Stimulated activated naive CD8-positive, alpha-beta T cell treated with anti-CD3 and anti-CD28 coated beads, Interleukin-15, Interleukin-2, amounts not matched to agents 100 U/mL and 50 U/mL, for 24 hours (primary cell): ENCODE measurements at regions not wholly inside any gene's neighbourhood (a gene's known extent, or its start where the extent isn't known, plus 50 kb on each side); places are given as distances from the start of the nearest gene placed in this dataset.

Experiments used
- ATAC-seq: fragments of 150-1000 bp; cut with Tn5 transposase; one replicate; pipeline ENCODE4 v1.10.0; 2021
- DNase-seq: peaks from one replicate; pipeline ENCODE4 v3.0.0; 2021

- DNase-seq: no peak
- ATAC-seq: no peak
Measured at GRCh38 chr1:226816576-226816975, 53.8 kb upstream of the PSEN2 start.

GRCh38 chr1:226814751-226815537 is 55.5 kb upstream of the PSEN2 start:
- no peak for ATAC-seq

GRCh38 chr1:226813671-226814591 is 56.5 kb upstream of the PSEN2 start:
- no peak for ATAC-seq
- no peak for DNase-seq

More at GRCh38 chr1:226814751-226815537, 55.5 kb upstream of the PSEN2 start:
- no peak for DNase-seq

DNA sequence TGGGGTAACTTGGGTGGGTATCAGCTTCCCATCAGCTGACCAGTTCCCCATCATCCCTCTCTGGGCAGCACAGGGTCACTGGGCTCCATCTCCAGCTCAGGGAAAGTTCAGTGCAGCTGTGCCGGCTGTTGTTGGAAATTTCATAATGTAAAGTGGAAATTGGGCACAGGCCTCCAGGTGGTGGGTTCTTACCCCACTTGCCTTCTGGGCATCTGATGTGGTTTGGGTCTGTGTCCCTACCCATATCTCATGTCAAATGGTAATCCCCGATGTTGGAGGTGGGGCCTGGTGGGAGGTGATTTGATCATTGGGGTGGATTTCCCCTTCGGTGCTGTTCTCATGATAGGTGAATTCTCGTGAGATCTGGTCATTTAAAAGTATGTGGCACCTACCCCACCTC is 59.7 kb upstream of the PSEN2 start:
- no peak for DNase-seq
- ATAC-seq: no peak

- no peak for DNase-seq
- ATAC-seq: no peak
Measured at GRCh38 chr1:226809785-226810571, 60.4 kb upstream of the PSEN2 start.

DNA sequence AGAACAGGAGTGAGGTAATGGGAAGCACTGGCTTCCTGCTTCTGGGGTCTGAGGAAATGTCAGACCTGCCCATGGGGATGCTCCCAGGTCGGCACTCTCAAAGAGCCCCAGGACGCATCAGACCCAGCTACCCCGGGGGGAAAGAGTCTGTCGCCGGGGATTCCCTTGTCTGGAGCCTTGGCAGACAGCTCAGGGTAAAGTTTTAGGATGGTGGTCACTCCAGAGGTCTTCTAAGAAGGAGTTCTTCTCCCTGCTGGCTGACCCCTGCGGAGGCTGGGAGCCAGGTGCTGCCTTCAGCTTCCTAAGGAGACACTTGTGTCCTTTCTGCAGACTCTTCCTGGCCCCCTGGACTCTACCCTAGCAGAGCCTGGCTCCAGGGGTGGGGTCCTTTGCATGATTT is 61.9 kb upstream of the PSEN2 start:
- DNase-seq (no peak), ATAC-seq (no peak)

- ATAC-seq: no peak
- DNase-seq: no peak
Measured at GRCh38 chr1:226806988-226807387, 63.4 kb upstream of the PSEN2 start.

GRCh38 chr1:226804907-226805759 is 65.3 kb upstream of the PSEN2 start:
- DNase-seq: no peak
- ATAC-seq: no peak

GRCh38 chr1:226800763-226801380 is 61.8 kb upstream of the ITPKB start:
- ATAC-seq: no peak
- no peak for DNase-seq

DNA sequence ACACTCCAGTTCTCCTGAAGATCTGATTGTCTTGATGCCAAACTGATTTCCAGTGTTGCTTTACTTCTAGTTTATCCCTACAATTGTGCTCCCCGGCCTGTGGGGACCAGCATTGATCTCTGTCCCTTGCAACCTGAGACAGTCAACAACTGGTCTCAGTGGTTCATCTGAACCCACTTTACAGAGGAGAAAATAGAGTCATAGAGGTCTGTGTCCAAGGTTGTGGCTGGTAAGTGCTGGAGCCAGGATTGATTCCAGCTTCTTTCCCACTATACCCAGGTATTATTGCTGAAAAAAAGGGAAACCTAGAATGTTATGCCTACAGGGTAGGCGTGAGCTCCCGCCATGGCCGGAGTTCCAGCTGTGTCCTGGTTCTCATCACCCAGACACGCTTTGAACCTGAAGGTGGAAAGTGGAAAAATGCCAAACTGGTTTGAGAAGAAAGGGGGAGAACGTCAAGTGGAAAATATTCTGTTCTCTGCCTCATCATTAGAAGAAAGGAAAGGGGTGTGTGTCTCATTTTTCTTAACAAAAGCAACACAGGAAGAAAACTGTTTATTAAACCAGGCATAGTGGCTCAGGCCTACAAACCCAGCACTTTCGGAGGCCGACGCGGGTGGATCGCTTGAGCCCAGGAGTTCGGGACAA is 60.7 kb upstream of the ITPKB start:
- ATAC-seq (no peak), DNase-seq (no peak)

DNA sequence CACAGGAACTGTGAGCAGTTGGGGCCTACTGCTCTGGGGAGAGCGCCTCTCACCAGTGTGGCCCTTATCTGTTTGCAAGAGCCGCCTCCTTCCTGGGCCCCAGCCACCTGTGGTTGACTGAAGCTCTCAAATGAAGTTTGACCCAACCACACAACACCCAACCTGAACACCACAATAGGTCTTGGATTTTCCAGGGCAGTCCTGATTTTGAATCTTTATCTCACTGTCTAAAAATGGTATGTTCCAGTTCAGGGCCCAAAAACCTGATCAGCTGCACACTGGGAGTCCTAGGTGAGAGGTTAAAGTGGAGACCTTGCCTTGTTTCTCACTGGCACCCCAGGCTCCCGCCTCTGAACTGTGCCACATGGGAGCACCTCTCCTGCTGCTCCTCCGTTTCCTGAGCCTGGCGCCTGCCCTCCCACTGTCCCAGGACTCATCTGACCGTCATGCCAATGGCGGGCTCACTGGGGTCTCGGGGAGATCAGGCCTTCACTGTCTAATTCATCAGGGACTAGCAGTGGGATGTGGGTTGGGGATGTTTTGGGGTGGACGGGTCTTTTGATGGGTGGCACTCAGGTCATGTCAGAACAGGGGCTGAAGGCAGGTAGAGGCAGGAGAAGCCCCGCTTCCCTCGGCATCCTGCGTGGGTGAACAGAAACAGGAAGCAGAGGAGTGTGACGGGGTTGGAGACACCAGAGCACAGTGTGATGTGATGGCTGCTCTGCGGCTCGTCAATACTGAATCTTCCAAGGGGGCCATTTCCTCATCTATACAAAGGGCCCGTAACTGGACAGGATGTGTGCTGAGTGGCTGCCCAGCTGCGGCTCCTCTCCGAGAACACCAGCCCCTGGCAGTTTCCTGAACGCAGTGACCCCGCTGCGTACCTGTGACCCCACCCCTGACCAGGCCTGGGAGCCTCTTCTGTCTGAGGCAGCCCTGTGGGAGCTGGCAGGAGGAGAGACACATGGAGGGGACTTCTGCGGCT is 59.6 kb upstream of the ITPKB start:
- peak; percentile 77 for DNase-seq
- peak; percentile 92 for ATAC-seq

DNA sequence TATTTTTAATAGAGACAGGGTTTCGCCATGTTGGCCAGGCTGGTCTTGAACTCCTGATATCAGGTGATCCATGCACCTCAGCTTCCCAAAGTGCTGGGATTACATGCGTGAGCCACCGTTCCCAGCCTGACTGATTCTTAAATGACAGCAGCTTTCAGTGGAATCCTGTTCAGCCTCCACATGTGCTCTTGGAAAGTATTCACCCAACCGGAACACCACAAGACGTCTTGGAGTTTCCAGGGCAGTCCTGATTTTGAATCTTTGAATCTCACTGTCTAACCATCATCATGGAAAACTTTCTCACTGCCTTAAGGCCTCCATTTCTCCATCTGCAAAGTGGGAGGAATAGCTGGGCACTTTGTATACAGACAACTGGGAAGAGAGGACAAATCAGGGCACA is 58.1 kb upstream of the ITPKB start:
- DNase-seq: no peak
- no peak for ATAC-seq

GRCh38 chr1:226793620-226794276 is 54.7 kb upstream of the ITPKB start:
- ATAC-seq: no peak
- no peak for DNase-seq

GRCh38 chr1:226792368-226792767 is 53.3 kb upstream of the ITPKB start:
- DNase-seq: no peak
- ATAC-seq: no peak

DNA sequence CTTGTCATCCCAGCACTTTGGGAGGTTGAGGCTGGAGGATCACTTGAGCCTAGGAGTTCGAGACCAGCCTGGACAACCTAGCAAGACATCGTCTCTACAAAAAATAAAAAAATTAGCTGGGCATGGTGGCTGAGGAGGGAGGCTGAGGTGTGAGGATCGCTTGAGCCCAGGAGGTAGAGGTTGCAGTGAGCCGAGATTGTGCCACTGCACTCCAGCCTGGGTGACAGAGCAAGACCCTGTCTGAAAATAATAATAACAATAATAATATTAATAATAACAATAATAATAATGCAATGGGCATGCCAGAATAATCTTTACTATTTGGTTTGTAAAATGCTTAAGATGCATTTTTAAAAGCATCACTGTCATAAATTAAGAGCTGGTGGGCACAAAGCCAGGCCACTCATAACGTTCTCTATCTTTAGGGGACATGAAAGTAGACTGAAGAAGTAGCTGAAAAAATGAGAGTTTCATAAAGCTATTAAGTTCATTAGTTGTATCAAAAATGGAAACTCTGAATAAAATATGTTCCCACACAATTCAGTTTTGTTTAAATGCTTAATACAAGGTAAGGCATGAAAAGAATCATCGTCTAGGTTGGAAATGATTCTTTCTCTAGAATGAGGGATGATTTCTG is 51.6 kb upstream of the ITPKB start:
- DNase-seq: no peak

GRCh38 chr1:226788965-226789364 is 49.9 kb upstream of the ITPKB start:
- peak; percentile 46 for ATAC-seq

More for the DNA sequence above, 51.6 kb upstream of the ITPKB start:
- ATAC-seq: no peak

More at GRCh38 chr1:226788965-226789364, 49.9 kb upstream of the ITPKB start:
- no peak for DNase-seq
